IMR-90 (cell line): ENCODE measurements at regions not wholly inside any gene's neighbourhood (a gene's known extent, or its start where the extent isn't known, plus 50 kb on each side); places are given as distances from the start of the nearest gene placed in this dataset.

Source experiments
- ATAC-seq: fragments of 200-7000 bp; cut with Tn5 transposase; 2 replicates; pipeline ENCODE4 v1.9.1; 2020; ENCODE audit warnings: low read depth, mild to moderate bottlenecking, moderate library complexity
- BruUV-seq: library from RNA; stranded (reverse); fragments of 400-500 nt; replicated peaks from 2 replicates; lab custom pipeline; 2021; lab: Mats Ljungman, UMichigan
- CTCF ChIA-PET: fragments of 300-600 bp; formaldehyde crosslinking; extraction: SDS; loops from one replicate; lab custom pipeline; 2021; ENCODE audit warnings: antibody characterized with exemption; lab: Yijun Ruan, JAX
- POLR2A ChIA-PET: fragments of 300-600 bp; sonication (Branson Sonifier 250); formaldehyde crosslinking; loops from one replicate; lab custom pipeline; 2022; ENCODE audit warnings: antibody characterized with exemption; ENCODE audit not compliant: unreplicated experiment; lab: Charles Lee
- DNase-seq: peaks from one replicate; pipeline ENCODE4 v3.0.0; 2013
- H2AFZ ChIP-seq: replicated peaks from 2 replicates; pipeline ENCODE3; 2013; ENCODE audit warnings: low read length, mild to moderate bottlenecking; ENCODE audit not compliant: poor library complexity
- H2AK5ac ChIP-seq: 2 replicates; pipeline ENCODE4 v1.6.1; 2013; ENCODE audit warnings: low read depth, low read length, inconsistent platforms
- H2AK9ac ChIP-seq: replicated peaks from 2 replicates; pipeline ENCODE3; 2013; ENCODE audit warnings: mild to moderate bottlenecking, low read depth, low read length, moderate library complexity; ENCODE audit not compliant: poor library complexity
- H2BK120ac ChIP-seq: 2 replicates; pipeline ENCODE4 v1.6.1; 2013; ENCODE audit warnings: low read depth, low read length, inconsistent platforms
- H2BK15ac ChIP-seq: 3 replicates; pipeline ENCODE4 v1.6.1; 2013; ENCODE audit warnings: low read depth, low read length, inconsistent platforms
- H2BK20ac ChIP-seq: 2 replicates; pipeline ENCODE4 v1.6.1; 2013; ENCODE audit warnings: low read depth, mild to moderate bottlenecking, inconsistent platforms, low read length, moderate library complexity
- H2BK5ac ChIP-seq: 2 replicates; pipeline ENCODE4 v1.6.1; 2013; ENCODE audit warnings: mild to moderate bottlenecking, low read depth, low read length, inconsistent platforms; ENCODE audit not compliant: poor library complexity, severe bottlenecking
- H3K14ac ChIP-seq: replicated peaks from 2 replicates; pipeline ENCODE4 v1.6.1; 2013; ENCODE audit warnings: low read depth, low read length, inconsistent platforms
- H3K18ac ChIP-seq: 2 replicates; pipeline ENCODE4 v1.6.1; 2013; ENCODE audit warnings: low read depth, low read length, control low read depth
- H3K23ac ChIP-seq: 2 replicates; pipeline ENCODE4 v1.6.1; 2013; ENCODE audit warnings: low read depth, low read length, inconsistent platforms
- H3K27ac ChIP-seq: 2 replicates; pipeline ENCODE4 v1.5.1; 2013; ENCODE audit warnings: mild to moderate bottlenecking, control low read depth, low read length; ENCODE audit not compliant: insufficient read depth
- H3K27me3 ChIP-seq: 2 replicates; pipeline ENCODE4 v1.6.1; 2013; ENCODE audit warnings: low read length; ENCODE audit not compliant: control insufficient read depth, insufficient read depth
- H3K36me3 ChIP-seq: 2 replicates; pipeline ENCODE4 v1.6.1; 2013; ENCODE audit warnings: low read length, mixed read lengths; ENCODE audit not compliant: control insufficient read depth, insufficient read depth
- H3K4ac ChIP-seq: 2 replicates; pipeline ENCODE4 v1.6.1; 2013; ENCODE audit warnings: low read depth, low read length, inconsistent platforms
- H3K4me1 ChIP-seq: 2 replicates; pipeline ENCODE4 v1.6.1; 2013; ENCODE audit warnings: low read length, mixed read lengths; ENCODE audit not compliant: control insufficient read depth, insufficient read depth
- H3K4me2 ChIP-seq: 2 replicates; pipeline ENCODE4 v1.6.1; 2013; ENCODE audit warnings: low read depth, mild to moderate bottlenecking, control low read depth, low read length, moderate library complexity
- H3K4me3 ChIP-seq: 2 replicates; pipeline ENCODE4 v1.5.1; 2013; ENCODE audit warnings: low read depth, mild to moderate bottlenecking, control low read depth, low read length, moderate library complexity; ENCODE audit not compliant: insufficient read depth
- H3K56ac ChIP-seq: 2 replicates; pipeline ENCODE4 v1.6.1; 2013; ENCODE audit warnings: low read length, inconsistent platforms; ENCODE audit not compliant: insufficient read depth; ENCODE audit errors: extremely low read depth
- H3K79me1 ChIP-seq, 2 experiments: 2 replicates each; pipeline ENCODE4 v1.6.1; 2013; ENCODE audit warnings: low read length in 2 of 2, inconsistent platforms in 1 of 2, low read depth in 1 of 2
- H3K9ac ChIP-seq: 2 replicates; pipeline ENCODE4 v1.6.1; 2013; ENCODE audit warnings: low read depth, low read length, control low read depth
- H3K9me1 ChIP-seq: 2 replicates; pipeline ENCODE4 v1.6.1; 2013; ENCODE audit warnings: low read length, inconsistent platforms; ENCODE audit not compliant: insufficient read depth
- H3K9me3 ChIP-seq: 2 replicates; pipeline ENCODE4 v1.6.1; 2013; ENCODE audit warnings: low read length; ENCODE audit not compliant: control insufficient read depth, insufficient read depth
- H4K20me1 ChIP-seq: 2 replicates; pipeline ENCODE4 v1.6.1; 2013; ENCODE audit warnings: low read length, inconsistent platforms; ENCODE audit not compliant: insufficient read depth
- H4K5ac ChIP-seq: 2 replicates; pipeline ENCODE4 v1.6.1; 2013; ENCODE audit warnings: mild to moderate bottlenecking, low read depth, low read length, control low read depth
- H4K8ac ChIP-seq, 2 experiments: 2 replicates each; pipeline ENCODE4 v1.6.1; 2013; ENCODE audit warnings: low read depth in 2 of 2, low read length in 2 of 2, control low read depth in 1 of 2, inconsistent platforms in 1 of 2
- H4K91ac ChIP-seq: 2 replicates; pipeline ENCODE4 v1.6.1; 2013; ENCODE audit warnings: low read depth, low read length, inconsistent platforms; ENCODE audit not compliant: insufficient read depth
- BHLHE40 ChIP-seq: fragments of 150-350 bp; IDR thresholded peaks from 2 replicates; pipeline ENCODE4 v1.6.1; 2016; ENCODE audit warnings: mild to moderate bottlenecking, low read depth, low read length
- CEBPB ChIP-seq: IDR thresholded peaks from 2 replicates; pipeline ENCODE4 v1.6.1; 2012; ENCODE audit warnings: low read depth, low read length, improper control_type of control experiment
- CHD1 ChIP-seq: IDR thresholded peaks from 2 replicates; pipeline ENCODE4 v1.6.1; 2012; ENCODE audit warnings: low read depth, low read length, improper control_type of control experiment
- CTCF ChIP-seq: conservative IDR thresholded peaks from 2 replicates; pipeline ENCODE4 v1.5.1; 2012; ENCODE audit warnings: mild to moderate bottlenecking, low read depth, low read length, improper control_type of control experiment
- FOS ChIP-seq: fragments of 150-350 bp; IDR thresholded peaks from 2 replicates; pipeline ENCODE4 v1.6.1; 2016; ENCODE audit warnings: low read depth, low read length
- MAFK ChIP-seq: IDR thresholded peaks from 2 replicates; pipeline ENCODE4 v1.6.1; 2012; ENCODE audit warnings: low read depth, low read length, improper control_type of control experiment
- MAZ ChIP-seq: IDR thresholded peaks from 2 replicates; pipeline ENCODE4 v1.6.1; 2012; ENCODE audit warnings: low read depth, mild to moderate bottlenecking, low read length, improper control_type of control experiment, moderate library complexity, borderline replicate concordance
- MXI1 ChIP-seq: IDR thresholded peaks from 2 replicates; pipeline ENCODE4 v1.6.1; 2012; ENCODE audit warnings: low read depth, mild to moderate bottlenecking, low read length, moderate library complexity, borderline replicate concordance
- NFE2L2 ChIP-seq: fragments of 150-350 bp; IDR thresholded peaks from 2 replicates; pipeline ENCODE4 v1.6.1; 2016; ENCODE audit warnings: low read depth, mild to moderate bottlenecking, low read length
- POLR2A ChIP-seq: IDR thresholded peaks from 2 replicates; pipeline ENCODE4 v1.6.1; 2012; ENCODE audit warnings: mild to moderate bottlenecking, low read depth, low read length
- RAD21 ChIP-seq: IDR thresholded peaks from 2 replicates; pipeline ENCODE4 v1.6.1; 2012; ENCODE audit warnings: low read length, improper control_type of control experiment
- RCOR1 ChIP-seq: IDR thresholded peaks from 2 replicates; pipeline ENCODE4 v1.6.1; 2012; ENCODE audit warnings: mild to moderate bottlenecking, low read length, improper control_type of control experiment; ENCODE audit not compliant: insufficient replicate concordance
- SMC3 ChIP-seq: fragments of 150-350 bp; IDR thresholded peaks from 2 replicates; pipeline ENCODE4 v1.6.1; 2016; ENCODE audit warnings: low read depth, mild to moderate bottlenecking, antibody characterized with exemption, low read length, moderate library complexity
- WGBS, 2 experiments: methylation state at CpG; one replicate each; pipeline versions ENCODE4 v1.1.5 to v1.1.7; 2013; ENCODE audit warnings: missing lambda C conversion rate in 2 of 2; ENCODE audit not compliant: insufficient read length in 1 of 2; ENCODE audit errors: extremely low coverage in 2 of 2; 5-methylcytosine and 5-hydroxymethylcytosine counted together
- dilution Hi-C: fragments of 300-500 bp; cut with HindIII; formaldehyde crosslinking; loops from one replicate; pipeline ENCODE4 v1.14.3; 2018; ENCODE audit warnings: low sequenced_read_pairs; ENCODE audit not compliant: unreplicated experiment
- in situ Hi-C: fragments of 300-500 bp; cut with MboI; formaldehyde crosslinking; loops from 3 replicates; pipeline ENCODE4 v1.14.3; 2019; ENCODE audit warnings: low sequenced_read_pairs, inconsistent platforms, mixed read lengths
- intact Hi-C: fragments of 100-400 bp; cut with micrococcal nuclease; formaldehyde crosslinking; loops from 2 replicates; pipeline ENCODE4 v1.10.0; 2022
- TF ChIP-seq, protein P1 (sequence below): fragments of 150-350 bp; IDR thresholded peaks from 2 replicates; pipeline ENCODE4 v1.6.1; 2016; ENCODE audit warnings: low read depth, mild to moderate bottlenecking, low read length, moderate library complexity, borderline replicate concordance

DNA sequence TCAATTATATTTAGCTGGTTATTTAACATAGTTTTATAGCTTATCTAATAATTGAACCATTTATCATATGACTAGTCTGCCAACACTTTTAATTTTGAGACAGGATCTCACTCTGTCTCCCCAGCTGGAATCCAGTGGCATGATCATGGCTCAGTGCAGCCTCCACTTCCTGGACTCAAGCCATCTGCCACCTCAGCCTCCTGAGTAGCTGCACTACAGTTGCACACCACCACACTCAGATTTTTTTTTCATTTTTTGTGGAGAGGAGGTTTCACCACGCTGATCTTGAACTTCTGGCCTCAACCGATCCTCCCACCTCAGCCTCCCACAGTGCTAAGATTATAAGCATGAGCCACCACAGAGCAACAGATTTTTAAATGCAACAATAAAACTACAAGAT is 151.4 kb upstream of the MDGA2 start:
- Histone ChIP-seq H3K9me1 (no peaks in the 10 kb centered on the region), H3K36me3 (no peaks in the 10 kb centered on the region), H2BK15ac (no peak overlapping the region), H3K14ac (no peak overlapping the region), H3K9ac (no peak overlapping the region), H4K20me1 (no peaks in the 10 kb centered on the region), H3K23ac (no peak overlapping the region), H3K18ac (no peak overlapping the region), H2AFZ (no peak overlapping the region), H3K27ac (no peak overlapping the region), H3K27me3 (no peaks in the 10 kb centered on the region), H4K8ac (no peak overlapping the region), H2AK9ac (no peak overlapping the region), H2BK120ac (no peak overlapping the region), H2BK20ac (no peak overlapping the region), H2BK5ac (no peak overlapping the region), H3K79me1 (no peaks in the 10 kb centered on the region), H2AK5ac (no peak overlapping the region), H3K4me2 (no peak overlapping the region), H4K5ac (no peak overlapping the region), H3K4me3 (no peak overlapping the region), H3K4me1 (no peaks in the 10 kb centered on the region), H3K9me3 (peaks cover 10% of the 10 kb centered on the region), H4K91ac (no peak overlapping the region), H3K56ac (no peak overlapping the region), H3K4ac (no peak overlapping the region)
- ChIA-PET CTCF (interaction anchor here (0.6 kb wide), 1 partner anchor 1213 kb away, joined by 5 read pairs; no protein-coding TSS in a partner anchor), POLR2A (no interaction called here)
- in situ Hi-C loops: no loop called here
- no peak for ATAC-seq
- no CpG with 5 or more reads among the region's 2 CpGs for WGBS, 2 experiments
- no TSS peak for BruUV-seq
- TF ChIP-seq CEBPB: no peak
- no peak for TF ChIP-seq CHD1
- TF ChIP-seq MXI1: no peak
- no peak for TF ChIP-seq SMC3
- TF ChIP-seq MAFK: no peak
- no peak for TF ChIP-seq RCOR1
- TF ChIP-seq POLR2A: no peak
- TF ChIP-seq CTCF: no peak
- TF ChIP-seq NFE2L2: no peak
- no peak for TF ChIP-seq BHLHE40
- TF ChIP-seq FOS: no peak
- no peak for TF ChIP-seq MAZ
- TF ChIP-seq, protein P1, sequence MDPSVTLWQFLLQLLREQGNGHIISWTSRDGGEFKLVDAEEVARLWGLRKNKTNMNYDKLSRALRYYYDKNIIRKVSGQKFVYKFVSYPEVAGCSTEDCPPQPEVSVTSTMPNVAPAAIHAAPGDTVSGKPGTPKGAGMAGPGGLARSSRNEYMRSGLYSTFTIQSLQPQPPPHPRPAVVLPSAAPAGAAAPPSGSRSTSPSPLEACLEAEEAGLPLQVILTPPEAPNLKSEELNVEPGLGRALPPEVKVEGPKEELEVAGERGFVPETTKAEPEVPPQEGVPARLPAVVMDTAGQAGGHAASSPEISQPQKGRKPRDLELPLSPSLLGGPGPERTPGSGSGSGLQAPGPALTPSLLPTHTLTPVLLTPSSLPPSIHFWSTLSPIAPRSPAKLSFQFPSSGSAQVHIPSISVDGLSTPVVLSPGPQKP: no peak
- no peak for TF ChIP-seq RAD21
- DNase-seq: no peak
- intact Hi-C loops: no loop called here
- dilution Hi-C loops: no loop called here
